ENCODE measurements at regions not wholly inside any gene's neighbourhood (a gene's known extent, or its start where the extent isn't known, plus 50 kb on each side); places are given as distances from the start of the nearest gene placed in this dataset.

GRCh38 chr3:36032180-36033047, 347.9 kb upstream of the STAC start:
- no peak for DNase-seq (ENCODE audit: low spot score)
- TF ChIP-seq, protein P1, sequence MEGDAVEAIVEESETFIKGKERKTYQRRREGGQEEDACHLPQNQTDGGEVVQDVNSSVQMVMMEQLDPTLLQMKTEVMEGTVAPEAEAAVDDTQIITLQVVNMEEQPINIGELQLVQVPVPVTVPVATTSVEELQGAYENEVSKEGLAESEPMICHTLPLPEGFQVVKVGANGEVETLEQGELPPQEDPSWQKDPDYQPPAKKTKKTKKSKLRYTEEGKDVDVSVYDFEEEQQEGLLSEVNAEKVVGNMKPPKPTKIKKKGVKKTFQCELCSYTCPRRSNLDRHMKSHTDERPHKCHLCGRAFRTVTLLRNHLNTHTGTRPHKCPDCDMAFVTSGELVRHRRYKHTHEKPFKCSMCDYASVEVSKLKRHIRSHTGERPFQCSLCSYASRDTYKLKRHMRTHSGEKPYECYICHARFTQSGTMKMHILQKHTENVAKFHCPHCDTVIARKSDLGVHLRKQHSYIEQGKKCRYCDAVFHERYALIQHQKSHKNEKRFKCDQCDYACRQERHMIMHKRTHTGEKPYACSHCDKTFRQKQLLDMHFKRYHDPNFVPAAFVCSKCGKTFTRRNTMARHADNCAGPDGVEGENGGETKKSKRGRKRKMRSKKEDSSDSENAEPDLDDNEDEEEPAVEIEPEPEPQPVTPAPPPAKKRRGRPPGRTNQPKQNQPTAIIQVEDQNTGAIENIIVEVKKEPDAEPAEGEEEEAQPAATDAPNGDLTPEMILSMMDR (IDR thresholded peaks at IDR 0.05; ENCODE audit: poor library complexity, severe bottlenecking) = no peak
- H3K4me1 ChIP-seq (ENCODE audit: insufficient read depth, poor library complexity, severe bottlenecking) = no peaks in the 10 kb centered on the region
- no peak overlapping the region for H3K27ac ChIP-seq (ENCODE audit: poor library complexity, severe bottlenecking)
- no peaks in the 10 kb centered on the region for H3K27me3 ChIP-seq (ENCODE audit: insufficient read depth, poor library complexity, severe bottlenecking)
- no peak for ATAC-seq (ENCODE audit: low read depth)
- no peak overlapping the region for H3K4me3 ChIP-seq (ENCODE audit: severe bottlenecking)
- H3K9me3 ChIP-seq (ENCODE audit: severe bottlenecking) = no peaks in the 10 kb centered on the region
- H3K36me3 ChIP-seq (ENCODE audit: low read depth) = no peaks in the 10 kb centered on the region

- H3K27ac ChIP-seq (ENCODE audit: poor library complexity, severe bottlenecking) = no peak overlapping the region
- no peaks in the 10 kb centered on the region for H3K36me3 ChIP-seq (ENCODE audit: low read depth)
- TF ChIP-seq, protein P1 (IDR thresholded peaks at IDR 0.05; ENCODE audit: poor library complexity, severe bottlenecking) = no peak
- ATAC-seq (ENCODE audit: low read depth) = no peak
- no peaks in the 10 kb centered on the region for H3K4me1 ChIP-seq (ENCODE audit: insufficient read depth, poor library complexity, severe bottlenecking)
- no peak overlapping the region for H3K4me3 ChIP-seq (ENCODE audit: severe bottlenecking)
- DNase-seq (ENCODE audit: low spot score) = no peak
- H3K9me3 ChIP-seq (ENCODE audit: severe bottlenecking) = no peaks in the 10 kb centered on the region
- peaks cover 7% of the 10 kb centered on the region for H3K27me3 ChIP-seq (ENCODE audit: insufficient read depth, poor library complexity, severe bottlenecking)
Measured at GRCh38 chr3:36058404-36059030, 321.8 kb upstream of the STAC start.

GRCh38 chr3:36060950-36061349, 319.4 kb upstream of the STAC start:
- TF ChIP-seq, protein P1 (IDR thresholded peaks at IDR 0.05; ENCODE audit: poor library complexity, severe bottlenecking) = no peak
- DNase-seq (ENCODE audit: low spot score) (no peak), ATAC-seq (ENCODE audit: low read depth) (no peak)
- H3K36me3 ChIP-seq (ENCODE audit: low read depth) = no peaks in the 10 kb centered on the region
- no peaks in the 10 kb centered on the region for H3K4me1 ChIP-seq (ENCODE audit: insufficient read depth, poor library complexity, severe bottlenecking)
- no peak overlapping the region for H3K27ac ChIP-seq (ENCODE audit: poor library complexity, severe bottlenecking)
- no peaks in the 10 kb centered on the region for H3K9me3 ChIP-seq (ENCODE audit: severe bottlenecking)
- no peak overlapping the region for H3K4me3 ChIP-seq (ENCODE audit: severe bottlenecking)
- peaks cover 3% of the 10 kb centered on the region for H3K27me3 ChIP-seq (ENCODE audit: insufficient read depth, poor library complexity, severe bottlenecking)

DNA sequence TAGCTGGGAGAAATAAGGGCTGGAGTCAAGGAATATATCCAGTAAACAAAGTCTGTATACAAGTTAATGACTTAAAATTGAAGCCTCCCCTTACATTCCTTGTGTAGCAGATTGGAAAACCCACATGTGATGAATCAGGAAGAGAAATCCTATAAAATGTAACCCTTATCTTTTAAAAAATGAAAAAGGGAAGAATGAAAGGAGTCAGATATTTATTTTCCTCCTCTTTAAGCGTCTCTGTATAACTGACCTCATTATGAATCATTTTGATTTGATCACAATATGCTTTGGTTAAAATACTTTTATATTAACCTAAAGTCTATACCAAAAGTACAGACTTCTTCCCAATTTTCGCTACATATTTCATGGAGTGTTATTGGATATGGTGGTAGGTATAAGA, 316.3 kb upstream of the STAC start:
- Histone ChIP-seq H3K4me1 (ENCODE audit: insufficient read depth, poor library complexity, severe bottlenecking) (no peaks in the 10 kb centered on the region), H3K27ac (ENCODE audit: poor library complexity, severe bottlenecking) (no peak overlapping the region)

More for the DNA sequence above, 316.3 kb upstream of the STAC start:
- H3K27me3 ChIP-seq (ENCODE audit: insufficient read depth, poor library complexity, severe bottlenecking) = peaks cover 3% of the 10 kb centered on the region
- TF ChIP-seq, protein P1 (IDR thresholded peaks at IDR 0.05; ENCODE audit: poor library complexity, severe bottlenecking) = no peak
- ATAC-seq (ENCODE audit: low read depth) = no peak
- DNase-seq (ENCODE audit: low spot score) = no peak
- H3K9me3 ChIP-seq (ENCODE audit: severe bottlenecking) = no peaks in the 10 kb centered on the region
- no peak overlapping the region for H3K4me3 ChIP-seq (ENCODE audit: severe bottlenecking)
- no peaks in the 10 kb centered on the region for H3K36me3 ChIP-seq (ENCODE audit: low read depth)
